ENCODE measurements at regions not wholly inside any gene's neighbourhood (a gene's known extent, or its start where the extent isn't known, plus 50 kb on each side); places are given as distances from the start of the nearest gene placed in this dataset.

GRCh38 chr15:29471306-29471705, 201.7 kb upstream of the NSMCE3 start:
- no peak for TF ChIP-seq CTCF (IDR thresholded peaks at IDR 0.05; ENCODE audit: low read depth, low read length, missing input control)
- TF ChIP-seq FOXA2 (IDR thresholded peaks at IDR 0.05) = no peak
- no peak for TF ChIP-seq NR2F2 (IDR thresholded peaks at IDR 0.05)
- TF ChIP-seq RAD21 (IDR thresholded peaks at IDR 0.05) = no peak
- no peak for TF ChIP-seq YY1 (IDR thresholded peaks at IDR 0.05)
- no peak for TF ChIP-seq EGR1 (IDR thresholded peaks at IDR 0.05; ENCODE audit: low read depth in 2 of 2)
- no peak for TF ChIP-seq FOXA1 (IDR thresholded peaks at IDR 0.05)
- TF ChIP-seq REST (IDR thresholded peaks at IDR 0.05) = no peak
- TF ChIP-seq JUND (IDR thresholded peaks at IDR 0.05) = no peak
- TF ChIP-seq GABPA (IDR thresholded peaks at IDR 0.05 in 1 of 2, conservative IDR thresholded peaks at IDR 0.05 in 1 of 2) = no peak

All from liver (tissue), 3 donors.